Activated CD4-positive, alpha-beta T cell treated with anti-CD3 and anti-CD28 coated beads, Interleukin-2, amount 50 U/mL, for 24 hours (primary cell): ENCODE measurements at regions not wholly inside any gene's neighbourhood (a gene's known extent, or its start where the extent isn't known, plus 50 kb on each side); places are given as distances from the start of the nearest gene placed in this dataset.

Experiments used
- DNase-seq, 2 donors: peaks; one replicate each; pipeline ENCODE4 v3.0.0-alpha.2; 2020; ENCODE audit warnings: low read depth in 1 of 2, low spot score in 1 of 2

DNA sequence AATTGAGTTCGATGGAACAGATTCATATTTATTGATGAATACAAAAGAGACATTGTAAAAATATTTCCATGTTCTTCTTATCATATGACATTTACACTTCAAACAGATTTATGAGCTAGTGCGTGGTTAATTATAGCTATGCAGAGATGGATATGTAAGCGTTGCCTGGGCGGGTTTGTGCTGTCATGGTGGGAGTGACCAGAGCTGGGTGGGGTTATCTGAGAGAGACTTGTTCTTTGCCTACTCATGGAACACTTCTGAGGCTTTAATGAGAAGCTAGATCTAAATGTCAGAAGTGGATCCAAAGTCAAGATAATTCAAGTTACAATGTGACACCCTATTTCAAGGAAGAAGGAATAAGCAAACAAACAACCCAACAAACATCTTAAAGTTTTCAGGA is 162.3 kb upstream of the ZEB2 start:
- no peak for DNase-seq

DNA sequence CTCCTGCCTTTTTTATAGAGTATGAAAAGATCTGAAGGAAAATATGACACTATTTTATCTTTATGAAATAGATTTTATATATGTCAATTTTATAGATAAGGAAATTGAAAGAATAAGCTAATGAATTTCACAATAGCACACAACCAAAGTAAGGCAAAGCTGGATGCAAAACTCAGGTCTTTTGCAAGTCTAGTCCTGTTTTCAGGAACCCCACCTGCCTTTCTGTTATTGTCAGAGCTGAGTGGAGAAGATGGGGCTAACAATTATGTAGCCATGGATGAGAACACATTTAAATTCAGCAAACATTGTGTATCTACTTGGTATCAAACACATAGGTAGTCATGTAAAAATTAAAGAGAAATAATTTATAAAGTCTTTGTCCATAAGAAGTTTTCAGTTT is 161.5 kb upstream of the ZEB2 start:
- no peak for DNase-seq

DNA sequence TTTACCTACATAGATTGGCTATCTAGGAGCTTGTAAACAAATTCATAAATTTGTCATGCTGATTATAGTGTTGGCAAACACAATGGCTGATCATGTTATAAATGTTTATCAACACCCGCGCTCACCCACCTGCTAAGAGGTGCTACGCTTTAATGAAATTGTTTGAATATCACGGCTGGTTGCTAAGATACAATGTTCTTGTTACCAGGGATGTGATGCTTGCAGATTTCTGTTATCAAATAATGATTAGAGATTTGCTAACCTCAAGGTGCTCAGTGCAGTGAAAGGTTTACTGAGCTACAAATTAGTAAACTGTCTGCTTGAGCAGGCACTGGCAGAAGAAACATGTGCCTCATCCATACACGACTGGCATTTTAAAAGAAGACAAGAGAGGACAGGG is 160.0 kb upstream of the ZEB2 start:
- DNase-seq: no peak

DNA sequence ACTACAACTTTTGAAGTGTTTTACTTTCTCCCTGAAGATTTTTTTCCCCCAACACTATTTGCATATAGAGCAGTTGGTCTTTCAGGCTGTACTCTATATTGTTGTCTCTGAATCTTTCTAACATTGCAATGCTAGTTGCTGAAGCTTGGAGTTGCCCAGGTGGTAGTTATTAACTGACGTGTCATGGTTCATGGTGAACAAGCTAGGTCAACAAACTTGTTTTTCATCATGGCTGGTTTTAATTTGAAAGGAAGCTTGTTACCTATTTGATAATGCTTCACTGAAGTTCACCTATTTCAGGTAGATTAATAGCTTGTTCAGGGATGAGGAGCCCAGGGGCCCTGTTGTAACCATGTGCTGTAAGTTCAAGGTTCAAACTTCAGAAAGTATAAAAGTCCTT is 158.8 kb upstream of the ZEB2 start:
- no peak for DNase-seq

DNA sequence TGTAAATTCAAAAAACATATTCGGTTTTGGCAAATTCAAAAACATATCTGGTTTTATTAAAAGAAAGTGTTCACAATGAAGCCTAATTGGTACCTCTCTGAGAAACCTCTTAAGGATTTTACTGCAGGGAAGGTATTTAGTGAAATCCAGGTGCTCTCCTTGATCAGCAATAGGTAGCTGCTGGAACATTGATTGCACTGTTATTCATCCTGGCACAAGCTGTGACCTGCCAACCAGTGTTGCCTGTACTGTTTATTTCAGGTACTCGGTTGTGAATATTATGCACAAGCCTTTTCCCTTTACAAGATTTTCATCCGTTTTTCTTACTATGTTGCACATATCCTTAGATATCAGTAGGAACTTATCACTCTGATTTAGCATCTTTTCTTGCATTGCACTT is 155.8 kb upstream of the ZEB2 start:
- no peak for DNase-seq

DNA sequence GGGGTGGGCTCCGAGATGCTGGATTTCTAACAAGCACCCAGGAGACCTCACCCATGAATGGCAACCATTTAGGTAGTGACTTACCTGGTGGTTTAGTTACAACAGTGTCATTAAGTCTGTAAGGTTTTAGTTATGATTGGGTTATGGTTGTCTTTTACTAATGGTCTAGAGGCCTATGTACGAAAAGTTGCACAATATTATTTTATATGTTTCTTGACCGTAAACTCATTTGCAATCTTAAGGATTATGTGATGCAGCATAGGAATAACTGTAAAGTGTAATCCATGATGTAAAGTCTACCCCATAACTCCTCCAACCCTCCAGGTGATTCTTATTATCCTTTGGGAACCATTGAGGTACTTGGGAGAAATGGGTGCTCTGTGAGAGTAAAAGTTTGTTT is 155.4 kb upstream of the ZEB2 start:
- DNase-seq: no peak

DNA sequence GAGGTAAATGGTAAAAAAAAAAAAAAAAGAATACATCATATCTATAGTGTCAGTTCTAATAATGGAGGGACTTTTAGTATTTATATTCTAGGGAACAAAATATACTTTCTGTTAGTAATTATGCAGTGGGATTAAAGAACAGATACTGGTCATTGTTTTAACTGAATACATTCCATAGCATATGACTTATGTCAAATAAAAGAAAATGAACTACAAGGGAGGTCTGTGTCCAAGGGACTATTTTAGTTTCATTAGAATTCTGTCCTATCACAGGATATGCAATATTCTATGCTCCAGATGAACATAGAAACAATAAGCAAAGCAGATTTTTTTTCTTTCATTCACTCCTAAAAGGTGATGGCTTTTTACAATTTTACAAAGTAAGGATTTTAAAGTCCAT is 154.2 kb upstream of the ZEB2 start:
- DNase-seq: no peak

DNA sequence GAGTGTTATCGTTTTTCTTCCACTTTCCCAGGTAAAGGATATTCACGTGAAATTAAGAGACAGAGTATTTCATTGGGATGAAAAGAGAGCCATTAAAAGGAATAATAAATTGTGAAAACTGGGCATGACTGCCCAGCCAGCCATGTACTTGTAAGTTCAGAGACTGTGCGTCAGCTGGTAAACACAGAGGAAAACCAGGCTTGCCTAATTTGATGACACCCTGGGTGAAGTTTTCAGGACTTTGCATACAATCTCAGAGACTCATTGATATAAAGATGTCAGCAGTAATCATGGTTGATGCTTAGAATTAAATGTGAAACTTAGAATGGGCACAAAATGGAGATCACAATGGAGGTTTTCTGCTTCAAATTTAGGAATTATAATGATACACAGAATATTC is 153.5 kb upstream of the ZEB2 start:
- no peak for DNase-seq

DNA sequence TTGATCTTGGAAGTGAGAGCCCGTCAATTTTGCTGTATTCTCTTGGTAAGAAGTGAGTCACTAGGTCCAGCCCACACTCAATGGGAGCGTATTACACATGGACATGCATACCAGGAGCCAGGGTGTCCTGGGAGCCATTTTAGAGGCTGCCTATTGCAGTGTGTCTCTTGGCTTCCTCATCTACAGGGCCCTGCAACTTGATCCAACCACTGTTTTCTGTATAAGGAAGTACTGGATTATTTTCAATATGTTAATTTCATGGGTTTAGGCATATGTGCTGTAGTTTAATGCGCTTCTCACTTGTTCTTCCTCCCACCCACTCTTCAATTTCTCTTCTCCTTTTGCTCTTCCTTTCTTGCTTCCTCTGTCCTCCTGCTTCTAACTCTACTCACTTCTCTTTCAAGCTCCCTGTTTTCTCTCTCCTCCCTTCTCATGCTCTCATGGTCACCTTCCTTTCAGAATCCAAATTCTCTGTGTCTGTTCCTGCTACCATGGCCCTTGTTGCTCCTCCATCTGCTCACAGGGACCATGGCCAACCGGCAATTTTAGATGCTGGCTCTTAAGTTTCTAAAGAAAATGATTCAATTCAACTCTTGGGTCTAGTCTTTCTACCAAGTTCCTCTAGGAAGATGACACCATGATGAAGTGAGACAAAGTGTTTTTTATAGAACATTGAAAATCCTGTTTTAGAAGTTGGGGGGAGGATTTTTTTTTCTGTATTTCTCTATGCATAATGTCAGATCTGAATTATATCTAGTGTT is 152.0 kb upstream of the ZEB2 start:
- DNase-seq: no peak

DNA sequence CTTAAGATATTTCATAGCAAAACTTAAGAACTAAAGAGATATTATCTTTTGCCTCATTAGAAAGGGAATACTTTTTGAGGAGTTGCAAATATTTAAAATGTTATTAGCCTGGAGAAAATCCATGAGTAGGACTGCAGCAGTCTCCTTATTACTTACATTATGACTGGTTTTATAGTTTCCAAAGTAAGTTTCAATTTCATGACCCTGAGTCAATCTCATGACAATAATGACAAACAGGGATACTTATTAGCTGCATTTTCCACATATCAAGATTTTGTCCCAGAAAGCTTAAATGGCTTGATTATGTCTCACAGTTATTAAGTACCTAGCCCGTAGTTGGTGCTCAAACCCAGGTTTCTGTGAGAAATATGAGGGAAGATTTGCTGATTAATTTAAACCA is 150.8 kb upstream of the ZEB2 start:
- DNase-seq: no peak

DNA sequence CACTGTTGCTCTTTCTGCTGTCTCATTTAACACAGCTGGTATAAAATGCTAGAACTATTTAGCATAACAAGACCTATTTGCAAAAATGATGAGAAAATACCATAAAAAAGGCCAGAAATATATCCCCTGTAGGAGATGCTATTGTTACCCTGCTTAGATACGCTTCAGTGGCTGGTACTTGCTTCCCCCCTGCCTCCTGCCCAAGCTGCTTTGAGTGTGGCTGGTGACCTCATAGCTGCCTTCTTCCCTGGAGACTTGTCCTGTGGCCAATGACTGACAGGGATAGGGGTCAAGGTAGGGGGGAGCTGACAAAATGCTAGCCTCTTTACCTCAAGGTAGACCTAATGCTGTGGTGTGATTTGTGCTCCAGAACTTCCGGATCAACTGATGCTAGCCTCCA is 150.2 kb upstream of the ZEB2 start:
- DNase-seq: no peak

DNA sequence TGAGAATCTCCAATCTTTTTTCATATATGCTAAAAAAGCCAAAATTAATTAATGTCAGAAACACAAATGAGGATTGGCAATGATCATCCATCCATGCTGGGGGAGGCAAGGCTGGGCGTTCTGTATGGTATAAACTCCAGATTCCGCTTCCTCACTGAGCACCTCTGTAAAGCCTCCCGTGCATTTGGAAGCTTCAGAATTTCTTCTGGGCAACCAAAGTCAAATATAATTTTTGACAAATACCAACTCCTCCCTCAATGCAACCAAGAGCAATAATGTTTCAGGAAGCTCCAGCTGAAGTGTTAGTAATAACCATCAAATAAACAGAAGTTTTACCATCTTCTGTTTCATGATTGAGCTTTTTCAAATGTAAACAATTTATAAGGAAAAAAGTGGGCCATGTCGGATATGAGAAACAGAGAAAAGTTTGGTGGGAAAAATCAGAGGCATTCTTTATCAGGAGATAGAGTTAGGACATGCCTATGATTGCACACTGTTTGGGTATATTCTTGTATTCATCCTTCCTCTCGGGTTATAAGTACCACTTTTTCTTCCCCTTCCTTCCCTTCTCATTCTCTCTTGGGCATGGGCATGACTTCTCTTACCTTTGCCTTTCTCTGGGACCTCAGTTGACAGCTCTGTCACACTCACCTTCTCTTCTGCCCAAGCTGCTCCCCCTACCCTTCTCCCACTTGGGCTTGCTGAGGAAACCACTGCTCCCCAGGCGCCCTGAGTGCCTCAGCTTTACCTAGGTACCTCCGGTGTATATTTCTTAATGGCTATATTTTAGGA is 149.5 kb upstream of the ZEB2 start:
- DNase-seq: no peak

DNA sequence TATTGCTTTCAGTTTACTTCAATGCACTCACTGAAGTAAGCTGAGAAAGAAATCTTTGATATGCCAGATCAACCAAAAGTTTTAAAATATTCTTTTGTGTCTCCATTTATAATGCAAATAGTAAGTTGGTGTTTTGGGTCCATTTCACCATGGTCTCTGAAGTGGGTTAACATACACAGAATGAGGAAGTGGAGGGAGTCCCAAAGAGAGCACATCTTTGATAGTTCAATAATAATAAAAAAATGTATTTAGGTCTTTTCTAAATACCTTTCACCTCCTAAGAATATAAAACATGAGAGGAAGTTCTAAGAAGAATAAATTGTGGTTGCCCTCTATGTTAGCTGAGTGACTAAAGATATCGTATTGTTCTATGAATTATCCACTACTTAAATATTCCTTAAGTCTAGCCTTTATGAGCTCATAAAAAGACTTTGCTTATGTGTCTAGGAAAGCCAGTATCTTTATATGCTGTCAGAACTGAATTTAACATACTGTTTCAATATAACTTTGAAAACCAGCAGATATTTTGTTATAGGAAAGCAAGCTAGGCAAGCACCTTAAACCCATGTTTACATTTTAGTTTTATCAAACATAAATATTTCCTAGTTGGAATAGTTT is 148.7 kb upstream of the ZEB2 start:
- DNase-seq: no peak

DNA sequence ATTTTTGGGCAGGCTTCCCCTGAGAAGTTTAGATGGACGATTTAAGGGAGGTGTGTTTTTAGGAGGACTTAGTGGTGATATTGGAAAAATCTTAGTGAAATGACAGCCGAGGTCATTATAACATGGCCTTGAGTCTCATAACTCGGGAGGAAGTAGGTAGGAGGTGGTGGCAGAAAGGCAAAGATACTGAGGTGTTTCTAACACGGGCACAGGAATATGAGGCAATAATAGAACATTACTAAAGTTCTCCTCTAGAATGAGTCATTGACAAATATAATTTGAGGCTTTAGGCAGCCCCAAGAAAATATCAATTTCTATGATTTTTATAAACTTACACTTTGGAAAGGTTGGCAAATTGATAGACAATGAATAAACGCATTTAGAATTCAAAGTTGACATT is 146.1 kb upstream of the ZEB2 start:
- DNase-seq: no peak

DNA sequence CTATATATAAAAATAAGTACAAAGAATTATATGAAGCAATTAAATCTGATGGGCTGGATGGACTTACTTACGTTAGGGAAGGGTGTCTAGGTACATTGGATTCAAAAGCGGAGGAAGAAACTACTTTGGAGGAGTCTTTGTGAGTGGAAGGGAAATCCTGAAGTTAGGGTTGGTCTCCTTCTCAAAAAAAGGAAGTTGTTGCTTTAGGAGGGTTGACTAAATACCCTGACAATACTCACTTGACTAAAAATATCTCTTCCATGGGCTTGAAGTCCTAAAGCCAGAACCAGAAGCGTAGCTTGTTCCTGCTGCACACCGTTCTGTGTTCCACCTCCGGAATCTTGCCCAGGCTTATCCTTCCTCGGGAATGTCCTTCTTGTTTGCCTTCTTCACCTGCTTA is 143.3 kb upstream of the ZEB2 start:
- DNase-seq: no peak

DNA sequence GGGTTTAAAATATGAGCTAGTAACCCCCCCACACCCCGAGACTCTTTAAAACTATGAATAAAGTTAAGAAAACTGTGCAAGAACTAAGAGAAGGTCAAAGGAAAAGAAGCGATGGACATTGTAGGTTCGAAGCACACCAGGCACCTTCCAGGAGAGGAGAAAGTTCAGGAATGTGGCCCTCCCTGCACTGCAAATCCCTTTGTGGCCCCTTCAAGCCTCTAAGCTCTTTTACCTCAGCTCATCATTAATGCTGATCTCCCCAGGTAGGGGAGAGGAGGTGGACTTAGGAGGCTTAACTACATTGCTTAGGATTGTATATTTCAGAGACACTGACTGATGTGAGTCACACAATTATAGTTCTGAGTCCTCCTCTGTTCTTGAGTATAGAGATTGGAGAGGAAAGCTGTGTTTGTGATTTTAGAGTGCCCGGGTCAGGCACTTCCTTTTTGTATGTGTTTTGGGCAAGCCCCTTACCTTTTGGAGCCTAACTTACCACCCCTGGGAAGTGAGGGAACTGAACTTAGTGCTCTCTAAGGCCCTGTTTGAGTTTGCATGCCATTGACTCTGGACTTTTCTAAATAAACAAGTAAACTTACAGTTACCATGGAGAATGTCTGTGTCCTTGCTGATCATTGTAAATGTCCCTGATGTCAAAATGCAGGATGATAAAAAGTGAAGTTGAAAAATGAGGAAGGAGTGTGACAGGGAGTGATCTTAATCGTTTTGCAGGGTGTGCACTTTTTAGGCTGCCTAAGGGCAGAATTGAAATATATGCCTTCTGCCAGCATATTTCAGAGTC is 140.8 kb upstream of the ZEB2 start:
- no peak for DNase-seq

DNA sequence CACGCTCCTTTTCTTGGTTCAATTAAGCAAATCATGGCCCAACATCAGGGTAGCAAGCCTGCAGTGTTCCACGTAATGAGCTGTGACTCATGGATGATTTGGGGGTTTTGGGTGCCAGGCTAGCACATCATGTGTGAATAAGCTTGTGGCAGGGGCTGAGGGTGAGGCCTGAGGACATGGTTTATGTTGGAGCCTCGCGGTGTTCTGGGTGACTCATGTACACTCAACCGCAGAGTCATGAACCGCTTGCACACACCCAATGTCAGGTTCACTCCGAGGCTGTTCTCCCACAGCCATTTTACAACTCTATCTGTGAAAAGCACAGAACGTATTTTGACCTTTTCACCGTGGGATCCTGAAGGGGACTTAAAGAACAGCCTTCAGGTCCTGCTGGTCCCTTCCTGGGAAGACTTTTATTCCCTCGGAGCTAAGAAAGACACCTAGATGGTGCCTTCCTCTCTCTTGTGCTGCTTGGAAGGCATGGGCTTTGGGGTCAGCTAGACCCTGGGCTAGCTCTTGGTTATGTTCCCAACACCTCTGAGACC is 139.9 kb upstream of the ZEB2 start:
- peak in 1 of 2 donors; percentile 3 for DNase-seq

DNA sequence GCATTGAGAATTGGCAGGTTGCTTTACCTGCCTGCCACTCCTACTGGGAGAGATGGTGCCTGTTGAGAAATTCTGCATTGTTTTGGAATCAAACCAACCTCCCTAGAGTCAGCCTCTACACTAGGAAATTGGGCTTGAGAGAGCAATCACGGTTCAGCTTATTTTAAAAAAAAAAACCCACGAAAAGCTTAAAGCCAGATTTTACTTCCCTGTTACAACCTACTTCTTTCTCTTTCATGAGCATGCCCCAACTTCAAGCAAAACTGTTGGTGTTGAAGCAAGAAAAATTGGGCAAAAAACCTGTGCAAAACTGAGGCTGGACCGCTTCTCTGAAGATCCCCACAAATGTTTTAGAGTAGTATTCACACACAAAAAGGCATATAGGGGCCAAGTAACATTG is 134.6 kb upstream of the ZEB2 start:
- no peak for DNase-seq

DNA sequence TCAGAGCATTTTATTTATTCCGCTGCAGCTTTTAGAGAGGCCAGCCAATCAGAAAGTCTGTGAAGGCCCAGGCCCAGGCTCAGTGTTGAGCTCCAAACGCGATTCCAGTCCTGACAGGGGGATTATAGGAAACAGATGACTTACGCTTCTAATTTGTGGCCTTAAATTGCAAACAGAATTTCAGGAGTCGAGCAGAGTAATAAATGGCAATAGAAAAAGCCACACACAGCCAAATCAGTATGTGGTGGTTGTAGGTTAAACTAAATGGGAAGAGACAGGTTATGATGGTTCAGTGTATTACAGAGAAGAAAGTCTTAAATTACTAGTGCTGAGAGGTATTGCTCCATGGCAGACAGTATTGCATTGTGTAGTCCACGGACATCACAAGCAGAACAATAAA is 131.0 kb upstream of the ZEB2 start:
- DNase-seq: no peak

DNA sequence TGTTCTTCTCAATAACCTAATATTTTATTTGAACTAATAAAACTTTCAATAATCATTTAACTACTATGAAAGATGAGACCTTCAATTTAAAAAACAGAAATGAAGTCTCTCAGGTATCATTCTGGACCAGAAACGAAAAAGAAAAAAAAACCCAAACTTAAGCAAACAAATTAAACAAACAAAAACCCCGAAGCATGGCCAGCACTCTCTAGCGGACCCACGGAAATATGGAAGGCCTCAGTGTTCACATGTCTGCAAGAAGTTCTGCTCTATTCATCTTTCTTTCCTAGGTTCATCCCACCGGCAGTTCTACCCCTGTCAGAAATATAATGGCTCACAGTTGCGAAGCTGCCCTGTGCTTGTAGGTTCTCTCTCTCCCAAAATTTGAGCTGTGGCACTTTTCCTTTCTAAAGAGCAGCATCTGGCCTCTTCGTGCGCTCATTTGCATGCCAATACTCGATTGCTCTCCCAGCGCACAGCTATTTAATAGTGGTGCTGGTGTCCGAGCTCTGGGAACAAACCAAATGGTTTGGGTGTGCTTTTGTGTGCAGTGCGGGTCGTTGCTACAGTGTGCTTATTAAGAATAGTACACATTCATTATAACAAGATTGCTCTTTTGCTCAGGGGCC is 129.0 kb upstream of the ZEB2 start:
- DNase-seq: no peak
